SK-N-SH treated with all-trans-retinoic acid at 6 μM for 48 hours (cell line): ENCODE measurements at regions not wholly inside any gene's neighbourhood (a gene's known extent, or its start where the extent isn't known, plus 50 kb on each side); places are given as distances from the start of the nearest gene placed in this dataset.

ENCODE experiments used
- ATAC-seq: fragments of 200-7000 bp; cut with Tn5 transposase; 3 replicates; pipeline ENCODE4 v1.9.1; 2020; ENCODE audit warnings: mild to moderate bottlenecking, moderate library complexity
- BACH2 ChIP-seq: fragments of 250-450 bp; sonication (Bioruptor Pico); IDR thresholded peaks from 2 replicates; pipeline ENCODE4 v1.9.0; 2021; ENCODE audit warnings: mild to moderate bottlenecking, borderline replicate concordance
- CSDC2 ChIP-seq: fragments of 250-450 bp; sonication (Bioruptor Pico); IDR thresholded peaks from 2 replicates; pipeline ENCODE4 v1.5.0; 2020; ENCODE audit warnings: mild to moderate bottlenecking, moderate library complexity
- GLIS3 ChIP-seq: fragments of 250-450 bp; sonication (Bioruptor Pico); IDR thresholded peaks from 2 replicates; pipeline ENCODE4 v1.5.0; 2020; ENCODE audit warnings: mild to moderate bottlenecking, moderate library complexity
- ISL1 ChIP-seq: fragments of 250-450 bp; sonication (Bioruptor Pico); IDR thresholded peaks from 2 replicates; pipeline ENCODE4 v2.1.2; 2022; ENCODE audit warnings: mild to moderate bottlenecking, moderate library complexity
- OSR1 ChIP-seq: fragments of 250-450 bp; sonication (Bioruptor Pico); IDR thresholded peaks from 2 replicates; pipeline ENCODE4 v1.8.0; 2022; ENCODE audit warnings: moderate library complexity, mild to moderate bottlenecking, inconsistent platforms
- SNAI2 ChIP-seq: fragments of 250-450 bp; sonication (Bioruptor Pico); IDR thresholded peaks from 2 replicates; pipeline ENCODE4 v1.5.0; 2020; ENCODE audit warnings: mild to moderate bottlenecking, moderate library complexity
- ZC3H10 ChIP-seq: fragments of 250-450 bp; sonication (Bioruptor Pico); IDR thresholded peaks from 2 replicates; pipeline ENCODE4 v1.5.1; 2021; ENCODE audit warnings: mild to moderate bottlenecking, moderate library complexity
- ZFP3 ChIP-seq: fragments of 250-450 bp; sonication (Bioruptor Pico); IDR thresholded peaks from 2 replicates; pipeline ENCODE4 v1.5.0; 2020; ENCODE audit warnings: mild to moderate bottlenecking, moderate library complexity
- ZFP30 ChIP-seq: fragments of 450-650 bp; formaldehyde crosslinking; IDR thresholded peaks from 2 replicates; pipeline ENCODE4 v1.5.0; 2022; ENCODE audit warnings: mild to moderate bottlenecking, moderate library complexity
- ZNF565 ChIP-seq: fragments of 450-650 bp; formaldehyde crosslinking; conservative IDR thresholded peaks from 2 replicates; pipeline ENCODE4 v1.5.0; 2020; ENCODE audit warnings: low read depth, mild to moderate bottlenecking, moderate library complexity
- ZNF70 ChIP-seq: fragments of 450-650 bp; formaldehyde crosslinking; IDR thresholded peaks from 2 replicates; pipeline ENCODE4 v1.5.0; 2020; ENCODE audit warnings: mild to moderate bottlenecking, moderate library complexity
- ZNF8 ChIP-seq: fragments of 450-650 bp; formaldehyde crosslinking; IDR thresholded peaks from 2 replicates; pipeline ENCODE4 v1.5.0; 2020; ENCODE audit warnings: mild to moderate bottlenecking, moderate library complexity
- TF ChIP-seq, protein P1 (sequence below): fragments of 250-450 bp; sonication (Bioruptor Pico); IDR thresholded peaks from 2 replicates; pipeline ENCODE4 v1.5.0; 2020; ENCODE audit warnings: mild to moderate bottlenecking, moderate library complexity
- TF ChIP-seq, protein P2 (sequence below): fragments of 250-450 bp; sonication (Bioruptor Pico); IDR thresholded peaks from 2 replicates; pipeline ENCODE4 v1.5.1; 2021; ENCODE audit warnings: mild to moderate bottlenecking, moderate library complexity
- TF ChIP-seq, protein P3 (sequence below): fragments of 250-450 bp; sonication (Bioruptor Pico); IDR thresholded peaks from 2 replicates; pipeline ENCODE4 v1.5.1; 2020; ENCODE audit warnings: low read depth, mild to moderate bottlenecking, moderate library complexity
- TF ChIP-seq, protein P4 (sequence below): fragments of 250-450 bp; sonication (Bioruptor Pico); IDR thresholded peaks from 2 replicates; pipeline ENCODE4 v1.8.0; 2020; ENCODE audit warnings: mild to moderate bottlenecking, moderate library complexity, borderline replicate concordance
- TF ChIP-seq, protein P5 (sequence below): fragments of 250-450 bp; sonication (Bioruptor Pico); IDR thresholded peaks from 2 replicates; pipeline ENCODE4 v1.8.0; 2021; ENCODE audit warnings: low read depth, mild to moderate bottlenecking, moderate library complexity, borderline replicate concordance

DNA sequence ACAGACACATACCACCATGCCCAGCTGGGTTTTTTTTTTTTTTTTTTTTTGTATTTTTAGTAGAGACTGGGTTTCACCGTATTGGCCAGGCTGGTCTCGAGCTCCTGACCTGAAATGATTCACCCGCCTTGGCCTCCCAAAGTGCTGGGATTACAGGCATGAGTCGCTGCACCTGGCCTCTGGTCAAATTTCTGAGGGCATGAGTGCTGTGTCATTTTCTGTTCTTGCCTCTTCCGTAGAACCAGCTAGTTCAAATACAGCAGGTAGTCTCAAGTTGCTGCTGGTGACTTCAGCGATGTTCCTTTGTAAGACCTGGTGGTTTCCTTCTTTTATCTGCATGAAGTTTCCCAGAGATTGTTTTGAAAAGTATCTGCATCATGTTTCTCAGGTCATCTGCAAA, 134.8 kb upstream of the SHH start:
- no peak for ATAC-seq
- TF ChIP-seq ZC3H10 (CRISPR knock-in tag): no peak
- TF ChIP-seq, protein P1, sequence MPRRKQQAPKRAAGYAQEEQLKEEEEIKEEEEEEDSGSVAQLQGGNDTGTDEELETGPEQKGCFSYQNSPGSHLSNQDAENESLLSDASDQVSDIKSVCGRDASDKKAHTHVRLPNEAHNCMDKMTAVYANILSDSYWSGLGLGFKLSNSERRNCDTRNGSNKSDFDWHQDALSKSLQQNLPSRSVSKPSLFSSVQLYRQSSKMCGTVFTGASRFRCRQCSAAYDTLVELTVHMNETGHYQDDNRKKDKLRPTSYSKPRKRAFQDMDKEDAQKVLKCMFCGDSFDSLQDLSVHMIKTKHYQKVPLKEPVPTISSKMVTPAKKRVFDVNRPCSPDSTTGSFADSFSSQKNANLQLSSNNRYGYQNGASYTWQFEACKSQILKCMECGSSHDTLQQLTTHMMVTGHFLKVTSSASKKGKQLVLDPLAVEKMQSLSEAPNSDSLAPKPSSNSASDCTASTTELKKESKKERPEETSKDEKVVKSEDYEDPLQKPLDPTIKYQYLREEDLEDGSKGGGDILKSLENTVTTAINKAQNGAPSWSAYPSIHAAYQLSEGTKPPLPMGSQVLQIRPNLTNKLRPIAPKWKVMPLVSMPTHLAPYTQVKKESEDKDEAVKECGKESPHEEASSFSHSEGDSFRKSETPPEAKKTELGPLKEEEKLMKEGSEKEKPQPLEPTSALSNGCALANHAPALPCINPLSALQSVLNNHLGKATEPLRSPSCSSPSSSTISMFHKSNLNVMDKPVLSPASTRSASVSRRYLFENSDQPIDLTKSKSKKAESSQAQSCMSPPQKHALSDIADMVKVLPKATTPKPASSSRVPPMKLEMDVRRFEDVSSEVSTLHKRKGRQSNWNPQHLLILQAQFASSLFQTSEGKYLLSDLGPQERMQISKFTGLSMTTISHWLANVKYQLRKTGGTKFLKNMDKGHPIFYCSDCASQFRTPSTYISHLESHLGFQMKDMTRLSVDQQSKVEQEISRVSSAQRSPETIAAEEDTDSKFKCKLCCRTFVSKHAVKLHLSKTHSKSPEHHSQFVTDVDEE (CRISPR knock-in tag): no peak
- no peak for TF ChIP-seq CSDC2 (CRISPR knock-in tag)
- TF ChIP-seq ZFP30 (CRISPR knock-in tag): no peak
- TF ChIP-seq ISL1 (CRISPR knock-in tag): no peak

DNA sequence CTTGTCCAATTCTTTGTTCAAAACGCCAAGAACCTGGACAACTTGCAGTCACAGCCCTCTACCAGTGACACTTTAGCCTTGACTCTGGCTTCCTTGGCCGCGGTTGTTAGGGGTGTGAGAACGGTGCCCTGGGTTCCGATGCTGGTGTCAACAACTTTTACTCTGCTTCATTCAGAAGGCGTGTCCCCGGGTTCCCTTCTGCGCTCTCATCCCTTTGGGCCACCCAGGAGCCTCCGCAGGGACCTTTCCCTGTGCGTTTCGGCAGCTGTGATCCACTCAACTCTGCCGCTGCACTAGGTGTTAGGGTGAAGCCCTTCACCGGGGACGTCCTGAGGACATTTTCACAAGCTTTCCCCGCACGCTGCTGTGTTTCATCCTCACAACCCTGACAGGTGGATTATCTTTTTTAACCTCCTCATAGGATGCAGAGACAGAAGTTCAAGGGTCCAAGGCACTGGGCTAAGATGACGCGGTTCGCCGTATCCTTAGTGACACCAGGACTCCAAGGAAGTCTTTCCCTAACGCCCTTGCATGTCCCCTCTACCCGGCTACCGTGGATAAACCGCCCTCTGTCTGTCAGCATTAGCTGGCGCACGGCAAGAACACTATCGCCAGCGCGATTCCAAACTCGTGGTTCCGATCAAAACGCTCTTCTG, 133.5 kb upstream of the SHH start:
- TF ChIP-seq SNAI2 (CRISPR knock-in tag): no peak
- TF ChIP-seq, protein P1 (CRISPR knock-in tag): no peak
- no peak for TF ChIP-seq ZNF565
- TF ChIP-seq BACH2 (CRISPR knock-in tag): no peak
- TF ChIP-seq ZC3H10 (CRISPR knock-in tag): no peak
- TF ChIP-seq, protein P2, sequence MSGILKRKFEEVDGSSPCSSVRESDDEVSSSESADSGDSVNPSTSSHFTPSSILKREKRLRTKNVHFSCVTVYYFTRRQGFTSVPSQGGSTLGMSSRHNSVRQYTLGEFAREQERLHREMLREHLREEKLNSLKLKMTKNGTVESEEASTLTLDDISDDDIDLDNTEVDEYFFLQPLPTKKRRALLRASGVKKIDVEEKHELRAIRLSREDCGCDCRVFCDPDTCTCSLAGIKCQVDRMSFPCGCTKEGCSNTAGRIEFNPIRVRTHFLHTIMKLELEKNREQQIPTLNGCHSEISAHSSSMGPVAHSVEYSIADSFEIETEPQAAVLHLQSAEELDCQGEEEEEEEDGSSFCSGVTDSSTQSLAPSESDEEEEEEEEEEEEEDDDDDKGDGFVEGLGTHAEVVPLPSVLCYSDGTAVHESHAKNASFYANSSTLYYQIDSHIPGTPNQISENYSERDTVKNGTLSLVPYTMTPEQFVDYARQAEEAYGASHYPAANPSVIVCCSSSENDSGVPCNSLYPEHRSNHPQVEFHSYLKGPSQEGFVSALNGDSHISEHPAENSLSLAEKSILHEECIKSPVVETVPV: no peak
- TF ChIP-seq, protein P3, sequence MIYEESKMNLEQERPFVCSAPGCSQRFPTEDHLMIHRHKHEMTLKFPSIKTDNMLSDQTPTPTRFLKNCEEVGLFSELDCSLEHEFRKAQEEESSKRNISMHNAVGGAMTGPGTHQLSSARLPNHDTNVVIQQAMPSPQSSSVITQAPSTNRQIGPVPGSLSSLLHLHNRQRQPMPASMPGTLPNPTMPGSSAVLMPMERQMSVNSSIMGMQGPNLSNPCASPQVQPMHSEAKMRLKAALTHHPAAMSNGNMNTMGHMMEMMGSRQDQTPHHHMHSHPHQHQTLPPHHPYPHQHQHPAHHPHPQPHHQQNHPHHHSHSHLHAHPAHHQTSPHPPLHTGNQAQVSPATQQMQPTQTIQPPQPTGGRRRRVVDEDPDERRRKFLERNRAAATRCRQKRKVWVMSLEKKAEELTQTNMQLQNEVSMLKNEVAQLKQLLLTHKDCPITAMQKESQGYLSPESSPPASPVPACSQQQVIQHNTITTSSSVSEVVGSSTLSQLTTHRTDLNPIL: no peak
- TF ChIP-seq GLIS3 (CRISPR knock-in tag): no peak
- TF ChIP-seq ZFP30 (CRISPR knock-in tag): no peak
- TF ChIP-seq ZNF8 (CRISPR knock-in tag): no peak
- TF ChIP-seq ZNF70: no peak
- TF ChIP-seq CSDC2 (CRISPR knock-in tag): no peak
- no peak for TF ChIP-seq OSR1 (CRISPR knock-in tag)
- TF ChIP-seq, protein P4, sequence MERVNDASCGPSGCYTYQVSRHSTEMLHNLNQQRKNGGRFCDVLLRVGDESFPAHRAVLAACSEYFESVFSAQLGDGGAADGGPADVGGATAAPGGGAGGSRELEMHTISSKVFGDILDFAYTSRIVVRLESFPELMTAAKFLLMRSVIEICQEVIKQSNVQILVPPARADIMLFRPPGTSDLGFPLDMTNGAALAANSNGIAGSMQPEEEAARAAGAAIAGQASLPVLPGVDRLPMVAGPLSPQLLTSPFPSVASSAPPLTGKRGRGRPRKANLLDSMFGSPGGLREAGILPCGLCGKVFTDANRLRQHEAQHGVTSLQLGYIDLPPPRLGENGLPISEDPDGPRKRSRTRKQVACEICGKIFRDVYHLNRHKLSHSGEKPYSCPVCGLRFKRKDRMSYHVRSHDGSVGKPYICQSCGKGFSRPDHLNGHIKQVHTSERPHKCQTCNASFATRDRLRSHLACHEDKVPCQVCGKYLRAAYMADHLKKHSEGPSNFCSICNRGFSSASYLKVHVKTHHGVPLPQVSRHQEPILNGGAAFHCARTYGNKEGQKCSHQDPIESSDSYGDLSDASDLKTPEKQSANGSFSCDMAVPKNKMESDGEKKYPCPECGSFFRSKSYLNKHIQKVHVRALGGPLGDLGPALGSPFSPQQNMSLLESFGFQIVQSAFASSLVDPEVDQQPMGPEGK (CRISPR knock-in tag): no peak
- TF ChIP-seq, protein P5, sequence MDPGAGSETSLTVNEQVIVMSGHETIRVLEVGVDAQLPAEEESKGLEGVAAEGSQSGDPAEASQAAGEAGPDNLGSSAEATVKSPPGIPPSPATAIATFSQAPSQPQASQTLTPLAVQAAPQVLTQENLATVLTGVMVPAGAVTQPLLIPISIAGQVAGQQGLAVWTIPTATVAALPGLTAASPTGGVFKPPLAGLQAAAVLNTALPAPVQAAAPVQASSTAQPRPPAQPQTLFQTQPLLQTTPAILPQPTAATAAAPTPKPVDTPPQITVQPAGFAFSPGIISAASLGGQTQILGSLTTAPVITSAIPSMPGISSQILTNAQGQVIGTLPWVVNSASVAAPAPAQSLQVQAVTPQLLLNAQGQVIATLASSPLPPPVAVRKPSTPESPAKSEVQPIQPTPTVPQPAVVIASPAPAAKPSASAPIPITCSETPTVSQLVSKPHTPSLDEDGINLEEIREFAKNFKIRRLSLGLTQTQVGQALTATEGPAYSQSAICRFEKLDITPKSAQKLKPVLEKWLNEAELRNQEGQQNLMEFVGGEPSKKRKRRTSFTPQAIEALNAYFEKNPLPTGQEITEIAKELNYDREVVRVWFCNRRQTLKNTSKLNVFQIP (CRISPR knock-in tag): no peak
- no peak for ATAC-seq

DNA sequence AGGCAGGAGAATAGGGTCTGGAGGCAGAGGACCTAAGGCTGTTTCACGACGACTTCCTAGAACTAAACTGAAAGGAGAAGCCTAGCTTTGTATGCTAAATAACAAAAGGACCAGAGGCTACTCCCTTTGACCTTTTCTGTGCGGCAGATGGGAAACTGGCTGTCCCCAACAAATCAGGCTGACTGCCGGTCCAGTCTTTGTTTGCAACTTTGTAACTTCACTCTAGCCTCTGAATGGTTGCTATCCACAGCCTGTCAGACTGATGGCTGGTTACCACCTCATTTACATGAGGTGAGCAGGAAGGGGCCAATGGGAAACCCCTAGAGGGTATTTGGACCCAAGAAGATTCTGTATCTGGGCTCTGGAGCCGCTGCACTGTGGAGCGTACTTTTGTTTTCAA, 132.6 kb upstream of the SHH start:
- TF ChIP-seq ZNF70: no peak
- TF ChIP-seq, protein P3: no peak
- TF ChIP-seq ZNF8 (CRISPR knock-in tag): no peak
- TF ChIP-seq ZNF565: no peak
- TF ChIP-seq ZFP3: no peak

More for the DNA sequence above, 132.6 kb upstream of the SHH start:
- no peak for ATAC-seq
